Activated CD4-positive, alpha-beta T cell treated with anti-CD3 and anti-CD28 coated beads, Interleukin-2, amount 50 U/mL, for 4 hours (primary cell): ENCODE measurements at regions not wholly inside any gene's neighbourhood (a gene's known extent, or its start where the extent isn't known, plus 50 kb on each side); places are given as distances from the start of the nearest gene placed in this dataset.
"Not testable (repeated sequence)": the region's sequence is repeated elsewhere in the genome, so short reads cannot be mapped to it uniquely, and the experiment has no call there.

Experiments
- DNase-seq, 2 experiments: peaks; one replicate each; pipeline ENCODE4 v3.0.0-alpha.2; 2020

GRCh38 chr1:3992746-3993145 lies 92.7 kb upstream of the C1orf174 start:
- no peak for DNase-seq

- no peak for DNase-seq
Measured at GRCh38 chr1:3993619-3994375, 93.7 kb upstream of the C1orf174 start.

- no peak for DNase-seq
Measured at GRCh38 chr1:3995141-3995780, 95.2 kb upstream of the C1orf174 start.

GRCh38 chr1:3996846-3997705 lies 97.0 kb upstream of the C1orf174 start:
- DNase-seq, result no peak

GRCh38 chr1:3998086-3998485 lies 98.0 kb upstream of the C1orf174 start:
- no peak for DNase-seq

DNA sequence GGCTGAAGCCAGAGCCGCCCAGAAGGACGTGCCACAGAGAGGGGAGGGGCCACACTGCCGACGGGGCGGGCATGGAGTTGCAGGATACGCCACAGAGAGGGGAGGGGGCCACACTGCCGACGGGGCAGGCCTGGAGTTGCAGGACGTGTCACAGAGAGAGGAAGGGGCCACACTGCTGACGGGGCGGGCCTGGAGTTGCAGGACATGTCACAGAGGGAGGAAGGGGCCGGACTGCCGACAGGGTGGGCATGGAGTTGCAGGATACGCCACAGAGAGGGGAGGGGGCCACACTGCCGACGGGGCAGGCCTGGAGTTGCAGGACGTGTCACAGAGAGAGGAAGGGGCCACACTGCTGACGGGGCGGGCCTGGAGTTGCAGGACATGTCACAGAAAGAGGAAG lies 99.4 kb upstream of the C1orf174 start:
- not testable (repeated sequence) for DNase-seq

GRCh38 chr1:3999941-4000735 lies 100.1 kb upstream of the C1orf174 start:
- DNase-seq, result no peak

GRCh38 chr1:4000811-4001251 lies 100.8 kb upstream of the C1orf174 start:
- no peak for DNase-seq

DNA sequence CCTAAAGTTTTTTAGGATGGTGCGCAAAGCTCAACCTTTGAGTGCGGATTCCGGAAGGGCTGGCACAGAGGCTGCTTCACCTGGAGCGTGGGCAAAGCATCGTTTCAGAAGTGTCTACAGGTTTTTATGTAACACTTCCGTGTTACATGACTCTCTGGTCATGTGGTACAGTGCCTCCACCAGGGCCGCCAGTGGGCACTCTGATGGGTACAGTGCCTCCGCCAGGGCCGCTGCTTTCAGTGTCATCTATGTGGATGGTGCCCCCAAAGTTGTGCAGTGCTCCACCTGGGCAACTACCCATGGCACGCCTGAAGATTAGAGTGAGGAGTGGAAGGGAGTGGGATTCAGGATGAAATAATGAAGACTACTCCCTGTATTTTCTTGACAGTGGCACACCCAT lies 101.4 kb upstream of the C1orf174 start:
- DNase-seq, result no peak

GRCh38 chr1:4002061-4002521 lies 102.0 kb upstream of the C1orf174 start:
- no peak for DNase-seq

GRCh38 chr1:4002741-4003140 lies 102.7 kb upstream of the C1orf174 start:
- no peak for DNase-seq

- DNase-seq, result no peak
Measured at GRCh38 chr1:4003846-4004505, 103.9 kb upstream of the C1orf174 start.

- DNase-seq, result no peak
Measured at GRCh38 chr1:4004635-4005430, 104.8 kb upstream of the C1orf174 start.

- no peak for DNase-seq
Measured at GRCh38 chr1:4005431-4005830, 105.4 kb upstream of the C1orf174 start.

DNA sequence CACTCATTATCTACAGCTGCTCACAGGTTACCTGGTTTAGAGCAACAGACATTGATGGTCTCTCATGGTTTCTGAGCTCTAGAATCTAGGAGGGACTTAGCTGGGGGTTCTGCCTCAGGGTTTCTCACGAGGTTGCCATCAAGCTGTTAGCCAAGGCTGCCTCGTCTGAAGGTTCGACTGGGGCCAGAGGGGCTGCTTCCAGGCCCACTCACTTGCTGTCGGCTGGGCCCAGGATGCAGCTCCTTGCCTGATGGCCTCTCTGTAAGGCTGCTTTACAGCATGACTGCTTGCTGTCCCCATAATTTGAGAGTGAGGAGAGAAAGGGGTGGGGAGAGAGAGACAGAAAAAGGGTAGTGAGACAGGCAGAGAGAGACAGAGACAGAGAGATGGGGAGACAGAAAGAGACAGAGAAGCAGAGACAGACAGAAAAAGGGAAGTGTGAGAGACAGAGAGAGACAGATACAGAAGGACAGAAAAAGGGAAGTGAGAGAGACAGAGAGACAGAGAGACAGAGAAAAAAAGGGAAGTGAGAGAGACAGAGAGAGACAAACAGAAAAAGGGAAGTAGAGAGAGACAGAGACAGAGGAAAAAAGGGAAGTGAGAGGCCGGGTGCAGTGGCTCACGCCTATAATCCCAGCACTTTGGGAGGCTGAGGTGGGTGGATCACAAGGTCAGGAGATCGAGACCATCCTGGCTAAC lies 106.8 kb upstream of the C1orf174 start:
- no peak for DNase-seq

GRCh38 chr1:4010284-4010683 lies 110.2 kb upstream of the C1orf174 start:
- DNase-seq, result no peak

DNA sequence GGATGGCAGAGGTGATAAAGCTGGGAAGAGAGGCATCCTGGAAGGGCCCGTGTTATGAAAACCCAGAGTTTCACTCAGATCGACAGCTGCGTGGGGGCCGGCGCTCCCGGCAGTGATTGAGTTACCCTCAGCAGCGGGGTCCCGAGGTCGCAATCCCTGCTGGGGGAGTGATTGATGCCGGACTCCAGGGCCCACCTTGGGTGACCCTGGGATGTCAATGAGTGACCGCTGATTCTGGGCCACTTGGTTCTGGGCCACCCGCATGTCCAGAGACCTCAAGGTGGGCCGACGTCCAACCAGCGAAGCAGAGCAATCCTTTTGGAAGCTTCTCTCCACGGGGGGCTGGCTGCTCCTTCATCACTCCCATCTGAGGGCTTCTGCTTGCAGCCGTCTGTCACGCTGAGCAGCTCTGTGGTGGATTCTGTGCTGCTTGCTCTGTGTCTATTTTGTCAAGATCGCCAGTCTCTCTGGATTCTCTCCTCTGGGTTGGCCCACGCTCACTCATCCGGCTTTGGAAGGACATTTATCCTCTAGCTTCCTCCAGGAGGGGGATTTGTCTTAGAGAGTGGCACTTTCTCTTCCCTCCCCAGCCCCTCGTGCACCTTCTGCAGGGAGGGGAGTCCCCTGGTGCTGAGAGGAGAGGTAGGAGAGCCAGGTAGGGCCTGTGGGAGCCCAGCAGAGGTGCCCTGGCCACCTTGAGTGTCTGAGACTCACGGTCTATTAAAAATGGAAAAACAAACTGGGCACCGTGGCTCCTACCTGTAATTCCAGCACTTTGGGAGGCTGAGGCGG lies 110.9 kb upstream of the C1orf174 start:
- DNase-seq, result no peak

DNA sequence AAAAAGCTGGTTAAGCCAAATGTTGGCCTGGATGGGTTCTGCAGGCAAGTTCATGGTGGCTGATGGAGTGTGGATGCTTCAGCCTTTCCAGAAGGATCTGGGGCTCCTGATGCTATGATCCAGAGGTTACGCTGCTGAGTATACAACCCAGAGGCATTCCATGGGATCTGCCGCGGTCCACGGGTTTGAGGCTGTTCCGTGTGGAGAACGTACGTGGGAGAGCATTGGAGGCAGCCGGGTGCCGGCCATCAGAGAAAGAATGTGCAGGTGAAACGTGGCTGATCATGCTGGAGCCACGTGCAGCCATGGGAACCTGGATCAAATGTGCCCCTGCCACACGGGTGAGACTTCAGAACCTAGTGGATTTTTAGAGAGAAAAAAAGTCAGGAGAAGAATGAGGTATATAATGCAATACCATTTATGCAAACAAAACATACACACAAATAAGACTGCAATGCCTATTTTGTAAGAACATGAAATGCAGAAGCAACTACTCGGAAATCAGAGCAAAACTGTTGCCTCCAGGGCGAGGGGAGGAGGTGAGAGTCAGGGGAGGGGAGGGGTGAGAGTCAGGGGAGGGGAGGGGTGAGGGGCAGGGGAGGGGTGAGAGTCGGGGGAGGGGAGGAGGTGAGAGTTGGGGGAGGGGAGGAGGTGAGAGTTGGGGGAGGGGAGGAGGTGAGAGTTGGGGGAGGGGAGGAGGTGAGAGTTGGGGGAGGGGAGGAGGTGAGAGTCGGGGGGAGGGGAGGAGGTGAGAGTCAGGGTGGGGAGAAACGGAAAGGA lies 116.5 kb upstream of the C1orf174 start:
- DNase-seq, result no peak
